ENCODE measurements at regions not wholly inside any gene's neighbourhood (a gene's known extent, or its start where the extent isn't known, plus 50 kb on each side); places are given as distances from the start of the nearest gene placed in this dataset.
A peak's percentile ranks its signal among the peaks of the same experiment; 100 is the strongest.

- H3K27ac ChIP-seq (ENCODE audit: low read depth, low read length): no peak overlapping the region
- no peak overlapping the region for H3K4ac ChIP-seq (ENCODE audit: low read depth, low read length)
- peak overlapping the region; percentile 39 for H3K18ac ChIP-seq (ENCODE audit: low read length)
- no CpG with 5 or more reads among the region's 3 CpGs for WGBS (ENCODE audit: extremely low coverage, insufficient coverage, low lambda C conversion rate)
- no peak overlapping the region for H2BK15ac ChIP-seq (replicated peaks; ENCODE audit: low read depth)
- H3K56ac ChIP-seq (ENCODE audit: low read length): peak overlapping the region; percentile 42
- no peak overlapping the region for H4K8ac ChIP-seq (ENCODE audit: low read depth, low read length)
- H3K23ac ChIP-seq (ENCODE audit: low read length): no peak overlapping the region
- H3K79me2 ChIP-seq (ENCODE audit: control insufficient read depth, insufficient read depth, low read length): peaks cover 57% of the 10 kb centered on the region
- peaks cover 35% of the 10 kb centered on the region for H3K4me1 ChIP-seq (ENCODE audit: control insufficient read depth, low read depth, low read length)
- H3K79me1 ChIP-seq (ENCODE audit: low read length): peaks cover 24% of the 10 kb centered on the region
- H3K9ac ChIP-seq (ENCODE audit: low read length): no peak overlapping the region
- H4K5ac ChIP-seq (ENCODE audit: low read length): no peak overlapping the region
- H3K4me3 ChIP-seq (ENCODE audit: low read length): no peak overlapping the region
- no peak overlapping the region for H2BK120ac ChIP-seq (ENCODE audit: low read depth, low read length)
- H2BK5ac ChIP-seq (ENCODE audit: low read length): peak overlapping the region; percentile 21
- DNase-seq: no peak
- no peak overlapping the region for H3K4me2 ChIP-seq (ENCODE audit: low read length)
- no peaks in the 10 kb centered on the region for H3K36me3 ChIP-seq (ENCODE audit: control insufficient read depth, insufficient read depth, low read length)
- H3K27me3 ChIP-seq (ENCODE audit: insufficient read depth, low read length, poor library complexity): no peaks in the 10 kb centered on the region
- no peak overlapping the region for H2AK5ac ChIP-seq (ENCODE audit: low read length)
These were observed 329.6 kb downstream of the SEC14L1 start for GRCh38 chr17:77470330-77470786.

- H4K5ac ChIP-seq (ENCODE audit: low read length): no peak overlapping the region
- no peak overlapping the region for H4K8ac ChIP-seq (ENCODE audit: low read depth, low read length)
- H3K4me2 ChIP-seq (ENCODE audit: low read length): peak overlapping the region; percentile 9
- H2BK15ac ChIP-seq (replicated peaks; ENCODE audit: low read depth): no peak overlapping the region
- H3K4me1 ChIP-seq (ENCODE audit: control insufficient read depth, low read depth, low read length): peaks cover 34% of the 10 kb centered on the region
- no peak overlapping the region for H3K4me3 ChIP-seq (ENCODE audit: low read length)
- peak; percentile 97 for DNase-seq
- H2BK120ac ChIP-seq (ENCODE audit: low read depth, low read length): no peak overlapping the region
- H3K27me3 ChIP-seq (ENCODE audit: insufficient read depth, low read length, poor library complexity): no peaks in the 10 kb centered on the region
- peaks cover 64% of the 10 kb centered on the region for H3K79me2 ChIP-seq (ENCODE audit: control insufficient read depth, insufficient read depth, low read length)
- no CpG with 5 or more reads among the region's 9 CpGs for WGBS (ENCODE audit: extremely low coverage, insufficient coverage, low lambda C conversion rate)
- peak overlapping the region; percentile 49 for H3K4ac ChIP-seq (ENCODE audit: low read depth, low read length)
- peak overlapping the region; percentile 56 for H3K9ac ChIP-seq (ENCODE audit: low read length)
- H2BK5ac ChIP-seq (ENCODE audit: low read length): peak overlapping the region; percentile 30
- peak overlapping the region; percentile 87 for H3K56ac ChIP-seq (ENCODE audit: low read length)
- peak overlapping the region; percentile 17 for H2AK5ac ChIP-seq (ENCODE audit: low read length)
- no peaks in the 10 kb centered on the region for H3K36me3 ChIP-seq (ENCODE audit: control insufficient read depth, insufficient read depth, low read length)
- H3K18ac ChIP-seq (ENCODE audit: low read length): peak overlapping the region; percentile 82
- H3K23ac ChIP-seq (ENCODE audit: low read length): no peak overlapping the region
- H3K27ac ChIP-seq (ENCODE audit: low read depth, low read length): peak overlapping the region; percentile 98
- H3K79me1 ChIP-seq (ENCODE audit: low read length): peaks cover 32% of the 10 kb centered on the region
These were observed 330.3 kb downstream of the SEC14L1 start for GRCh38 chr17:77470800-77471733.

- H3K27me3 ChIP-seq (ENCODE audit: insufficient read depth, low read length, poor library complexity): no peaks in the 10 kb centered on the region
- peaks cover 68% of the 10 kb centered on the region for H3K79me2 ChIP-seq (ENCODE audit: control insufficient read depth, insufficient read depth, low read length)
- no peak overlapping the region for H2AK5ac ChIP-seq (ENCODE audit: low read length)
- peak overlapping the region; percentile 87 for H3K56ac ChIP-seq (ENCODE audit: low read length)
- H4K5ac ChIP-seq (ENCODE audit: low read length): no peak overlapping the region
- H3K4ac ChIP-seq (ENCODE audit: low read depth, low read length): peak overlapping the region; percentile 64
- peak; percentile 39 for DNase-seq
- peak overlapping the region; percentile 56 for H4K8ac ChIP-seq (ENCODE audit: low read depth, low read length)
- H3K4me1 ChIP-seq (ENCODE audit: control insufficient read depth, low read depth, low read length): peaks cover 32% of the 10 kb centered on the region
- no peak overlapping the region for H3K4me3 ChIP-seq (ENCODE audit: low read length)
- peak overlapping the region; percentile 63 for H2BK120ac ChIP-seq (ENCODE audit: low read depth, low read length)
- peak overlapping the region; percentile 51 for H3K23ac ChIP-seq (ENCODE audit: low read length)
- H3K79me1 ChIP-seq (ENCODE audit: low read length): peaks cover 37% of the 10 kb centered on the region
- H2BK5ac ChIP-seq (ENCODE audit: low read length): peak overlapping the region; percentile 30
- H2BK15ac ChIP-seq (replicated peaks; ENCODE audit: low read depth): peak overlapping the region; percentile 28
- peak overlapping the region; percentile 1 for H3K4me2 ChIP-seq (ENCODE audit: low read length)
- peak overlapping the region; percentile 56 for H3K9ac ChIP-seq (ENCODE audit: low read length)
- H3K36me3 ChIP-seq (ENCODE audit: control insufficient read depth, insufficient read depth, low read length): no peaks in the 10 kb centered on the region
- peak overlapping the region; percentile 98 for H3K27ac ChIP-seq (ENCODE audit: low read depth, low read length)
- WGBS (ENCODE audit: extremely low coverage, insufficient coverage, low lambda C conversion rate): no CpG with 5 or more reads among the region's 12 CpGs
- peak overlapping the region; percentile 82 for H3K18ac ChIP-seq (ENCODE audit: low read length)
These were observed 331.3 kb downstream of the SEC14L1 start for GRCh38 chr17:77471984-77472461.

GRCh38 chr17:77472468-77473310 is 331.9 kb downstream of the SEC14L1 start:
- Histone ChIP-seq H3K27ac (ENCODE audit: low read depth, low read length) (peak overlapping the region; percentile 98), H3K4me1 (ENCODE audit: control insufficient read depth, low read depth, low read length) (peaks cover 38% of the 10 kb centered on the region)
- no CpG with 5 or more reads among the region's 10 CpGs for WGBS (ENCODE audit: extremely low coverage, insufficient coverage, low lambda C conversion rate)

GRCh38 chr17:77473615-77474226 is 333.0 kb downstream of the SEC14L1 start:
- peak overlapping the region; percentile 3 for H3K18ac ChIP-seq (ENCODE audit: low read length)
- peaks cover 39% of the 10 kb centered on the region for H3K4me1 ChIP-seq (ENCODE audit: control insufficient read depth, low read depth, low read length)
- WGBS (ENCODE audit: extremely low coverage, insufficient coverage, low lambda C conversion rate): no CpG with 5 or more reads among the region's 6 CpGs
- peak; percentile 63 for DNase-seq
- no peak overlapping the region for H3K9ac ChIP-seq (ENCODE audit: low read length)
- H3K27ac ChIP-seq (ENCODE audit: low read depth, low read length): peak overlapping the region; percentile 98
- H2BK5ac ChIP-seq (ENCODE audit: low read length): peak overlapping the region; percentile 37
- peaks cover 41% of the 10 kb centered on the region for H3K79me1 ChIP-seq (ENCODE audit: low read length)
- no peak overlapping the region for H3K4me2 ChIP-seq (ENCODE audit: low read length)
- H3K36me3 ChIP-seq (ENCODE audit: control insufficient read depth, insufficient read depth, low read length): no peaks in the 10 kb centered on the region
- H2BK120ac ChIP-seq (ENCODE audit: low read depth, low read length): peak overlapping the region; percentile 16
- no peak overlapping the region for H2BK15ac ChIP-seq (replicated peaks; ENCODE audit: low read depth)
- H3K27me3 ChIP-seq (ENCODE audit: insufficient read depth, low read length, poor library complexity): no peaks in the 10 kb centered on the region
- H4K5ac ChIP-seq (ENCODE audit: low read length): no peak overlapping the region
- H3K4ac ChIP-seq (ENCODE audit: low read depth, low read length): peak overlapping the region; percentile 40
- H2AK5ac ChIP-seq (ENCODE audit: low read length): no peak overlapping the region
- H3K4me3 ChIP-seq (ENCODE audit: low read length): no peak overlapping the region
- no peak overlapping the region for H3K23ac ChIP-seq (ENCODE audit: low read length)
- peak overlapping the region; percentile 44 for H3K56ac ChIP-seq (ENCODE audit: low read length)
- H4K8ac ChIP-seq (ENCODE audit: low read depth, low read length): no peak overlapping the region
- peaks cover 68% of the 10 kb centered on the region for H3K79me2 ChIP-seq (ENCODE audit: control insufficient read depth, insufficient read depth, low read length)

More at GRCh38 chr17:77472468-77473310, 331.9 kb downstream of the SEC14L1 start:
- H4K8ac ChIP-seq (ENCODE audit: low read depth, low read length): peak overlapping the region; percentile 56
- peak; percentile 86 for DNase-seq
- H3K27me3 ChIP-seq (ENCODE audit: insufficient read depth, low read length, poor library complexity): no peaks in the 10 kb centered on the region
- peak overlapping the region; percentile 63 for H2BK120ac ChIP-seq (ENCODE audit: low read depth, low read length)
- no peak overlapping the region for H2AK5ac ChIP-seq (ENCODE audit: low read length)
- peak overlapping the region; percentile 64 for H3K4ac ChIP-seq (ENCODE audit: low read depth, low read length)
- H3K36me3 ChIP-seq (ENCODE audit: control insufficient read depth, insufficient read depth, low read length): no peaks in the 10 kb centered on the region
- H3K79me2 ChIP-seq (ENCODE audit: control insufficient read depth, insufficient read depth, low read length): peaks cover 69% of the 10 kb centered on the region
- H3K23ac ChIP-seq (ENCODE audit: low read length): no peak overlapping the region
- H3K79me1 ChIP-seq (ENCODE audit: low read length): peaks cover 40% of the 10 kb centered on the region
- H3K56ac ChIP-seq (ENCODE audit: low read length): peak overlapping the region; percentile 87
- H3K4me2 ChIP-seq (ENCODE audit: low read length): peak overlapping the region; percentile 1
- no peak overlapping the region for H3K4me3 ChIP-seq (ENCODE audit: low read length)
- peak overlapping the region; percentile 82 for H3K18ac ChIP-seq (ENCODE audit: low read length)
- H3K9ac ChIP-seq (ENCODE audit: low read length): peak overlapping the region; percentile 56
- H2BK15ac ChIP-seq (replicated peaks; ENCODE audit: low read depth): peak overlapping the region; percentile 28
- no peak overlapping the region for H4K5ac ChIP-seq (ENCODE audit: low read length)
- H2BK5ac ChIP-seq (ENCODE audit: low read length): peak overlapping the region; percentile 54

Data from mesendoderm (in vitro differentiated cells).